DMS53 treated with DMSO at 0.1 percent for 48 hours (cell line): ENCODE measurements at regions not wholly inside any gene's neighbourhood (a gene's known extent, or its start where the extent isn't known, plus 50 kb on each side); places are given as distances from the start of the nearest gene placed in this dataset.

Experiments
- DNase-seq: peaks from one replicate; lab custom pipeline; 2025; ENCODE audit not compliant: unreplicated experiment; lab: John Stamatoyannopoulos, UW

GRCh38 chr4:71237641-71238040 lies 101.2 kb upstream of the SLC4A4 start:
- no peak for DNase-seq

GRCh38 chr4:71239365-71239764 lies 99.5 kb upstream of the SLC4A4 start:
- DNase-seq = no peak

- DNase-seq = no peak
Observed at GRCh38 chr4:71240094-71240493, 98.7 kb upstream of the SLC4A4 start.

DNA sequence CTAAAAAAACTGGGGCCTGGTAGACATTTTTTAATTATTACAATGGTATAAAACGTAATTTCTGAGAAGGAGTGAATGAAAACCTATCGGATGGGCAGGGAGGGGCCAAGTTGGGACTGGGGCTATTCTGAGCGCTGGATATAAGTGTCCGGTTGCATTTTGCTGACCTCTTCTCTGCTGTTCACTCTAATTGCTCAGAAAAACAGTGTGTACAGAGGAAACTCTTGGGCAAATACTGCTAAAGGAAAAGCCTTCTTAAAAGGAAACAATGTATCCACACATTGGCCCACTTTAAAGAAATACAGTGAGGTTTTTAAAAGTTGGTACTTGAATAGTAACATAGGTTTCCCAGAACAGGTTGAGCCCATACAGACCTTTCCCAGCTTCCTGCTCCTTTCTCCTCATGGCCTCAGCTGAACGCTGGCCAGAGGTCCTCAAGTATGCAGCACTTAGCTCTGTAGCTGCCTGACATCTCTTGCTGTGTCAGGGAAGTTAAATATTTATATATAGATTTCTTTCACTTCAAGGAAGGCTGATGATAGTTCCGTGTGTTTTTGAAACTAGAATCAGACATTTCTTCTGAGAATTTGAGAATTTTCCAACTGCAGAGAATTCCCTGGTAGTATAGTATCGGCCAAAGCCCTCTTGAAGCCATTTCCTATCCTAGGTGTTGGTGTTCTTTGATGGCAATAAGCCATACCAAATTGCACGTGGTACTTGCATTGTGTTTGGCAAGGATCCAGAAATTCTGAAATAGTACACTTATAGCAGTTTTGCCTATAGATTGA lies 97.1 kb upstream of the SLC4A4 start:
- peak; percentile 4 for DNase-seq

DNA sequence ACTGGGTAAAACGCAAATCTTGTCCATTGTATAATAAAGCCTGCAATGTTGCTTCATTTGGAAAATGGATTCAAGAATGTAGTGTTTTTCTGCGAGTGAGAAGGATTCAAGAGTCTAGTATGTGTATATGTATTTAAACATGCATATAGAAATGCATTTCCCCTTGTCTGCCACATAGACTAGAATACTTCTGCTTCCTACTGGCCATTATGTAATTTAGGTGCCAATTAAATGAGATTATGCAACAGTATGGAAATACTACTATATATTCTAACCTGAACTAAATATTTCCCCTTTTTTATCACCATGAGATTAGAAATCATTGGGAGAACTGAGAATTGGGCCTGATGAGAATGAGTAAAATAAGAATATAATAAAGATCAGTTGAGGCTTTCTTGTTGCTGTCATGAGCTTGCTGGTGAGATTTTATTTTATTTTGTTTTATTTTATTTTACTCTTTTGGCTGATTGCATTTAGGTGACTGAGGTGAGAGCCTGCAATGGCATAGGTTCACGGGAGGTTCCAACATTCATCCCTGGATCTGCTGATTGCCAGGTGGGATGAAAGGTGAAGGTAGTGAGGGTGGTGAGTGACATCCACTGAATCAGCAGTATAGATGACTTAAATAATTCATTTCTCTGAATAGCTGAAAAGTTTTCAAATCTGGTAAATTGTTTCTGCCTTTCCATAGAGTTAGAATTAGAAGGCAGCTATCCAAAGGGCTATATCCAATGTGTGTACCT lies 95.6 kb upstream of the SLC4A4 start:
- DNase-seq = no peak

DNA sequence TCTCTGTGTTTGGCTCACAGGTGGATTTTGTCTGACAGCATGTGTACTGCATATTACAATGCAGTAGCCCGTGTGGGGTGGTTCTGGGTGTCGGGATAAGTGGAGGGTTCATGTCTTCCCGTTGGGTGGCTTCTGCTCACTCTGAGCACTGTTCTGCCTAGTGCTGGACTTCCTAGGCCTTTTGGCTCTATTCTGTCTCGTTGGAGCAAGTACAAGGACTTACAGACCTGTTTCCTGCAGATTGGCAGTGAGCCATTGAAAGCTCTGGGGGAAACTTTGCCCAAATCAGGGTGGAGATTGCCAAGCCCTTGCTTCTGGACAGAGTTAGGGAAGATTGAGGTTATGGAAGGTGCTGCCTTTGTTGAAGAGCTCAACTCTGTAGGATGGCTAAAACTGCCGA lies 91.1 kb upstream of the SLC4A4 start:
- DNase-seq = no peak

GRCh38 chr4:71251261-71251660 lies 87.6 kb upstream of the SLC4A4 start:
- no peak for DNase-seq

DNA sequence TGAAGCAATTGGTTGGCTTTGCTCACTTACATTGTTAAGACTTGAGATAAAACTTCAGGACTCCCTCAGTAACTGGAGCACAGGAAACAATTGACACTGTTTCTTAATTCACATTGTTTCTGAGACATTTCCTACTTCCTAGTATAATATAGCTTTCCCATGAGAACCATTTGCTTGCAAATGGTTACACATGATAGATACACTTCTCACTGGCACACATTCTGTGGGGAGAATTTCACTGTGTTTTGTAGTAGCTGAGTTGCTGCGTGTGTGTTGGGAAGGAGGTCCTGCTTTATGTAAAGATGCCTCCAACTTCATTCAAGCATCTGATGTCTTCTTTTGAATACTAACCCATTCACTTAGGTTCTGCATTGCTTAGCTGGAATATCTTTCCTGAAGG lies 85.3 kb upstream of the SLC4A4 start:
- no peak for DNase-seq

- DNase-seq = no peak
Observed at GRCh38 chr4:71254451-71255012, 84.3 kb upstream of the SLC4A4 start.

DNA sequence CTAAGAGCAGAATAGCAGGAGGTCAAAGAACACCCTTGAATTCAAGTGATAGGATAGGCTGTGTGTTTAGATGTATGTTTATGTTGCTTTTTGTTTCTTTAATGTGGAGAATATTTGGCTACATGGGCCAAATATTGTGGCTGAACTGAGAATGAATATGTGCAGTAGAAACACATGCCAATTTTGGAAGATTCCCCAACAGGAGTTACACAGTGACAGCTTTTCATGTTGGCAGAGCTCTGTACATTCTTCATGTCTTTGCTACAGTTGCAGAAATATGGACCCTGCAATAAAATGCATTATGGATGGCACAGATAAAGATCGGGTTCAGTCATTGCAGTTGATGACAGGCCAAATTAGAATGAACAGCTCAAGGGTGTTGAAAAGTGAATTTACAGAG lies 82.8 kb upstream of the SLC4A4 start:
- no peak for DNase-seq

DNA sequence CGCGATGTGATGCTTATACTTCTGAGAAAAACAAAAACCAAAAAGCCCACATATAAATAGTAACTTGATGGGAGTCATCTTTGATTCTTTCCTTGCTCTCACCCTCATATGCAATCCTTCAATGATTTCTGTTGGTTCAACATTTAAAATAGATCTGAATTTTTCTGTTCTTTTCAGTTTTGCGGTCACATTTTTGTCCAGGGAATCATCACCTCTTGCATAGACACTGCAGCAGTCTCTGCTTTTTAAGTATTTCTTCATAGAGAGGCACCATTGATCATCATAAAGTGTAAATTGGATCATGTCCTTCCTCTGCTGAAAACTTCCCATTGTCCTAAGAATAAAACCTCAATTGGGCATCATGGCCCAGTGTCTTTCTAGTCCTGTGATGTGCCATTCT lies 81.1 kb upstream of the SLC4A4 start:
- no peak for DNase-seq

DNA sequence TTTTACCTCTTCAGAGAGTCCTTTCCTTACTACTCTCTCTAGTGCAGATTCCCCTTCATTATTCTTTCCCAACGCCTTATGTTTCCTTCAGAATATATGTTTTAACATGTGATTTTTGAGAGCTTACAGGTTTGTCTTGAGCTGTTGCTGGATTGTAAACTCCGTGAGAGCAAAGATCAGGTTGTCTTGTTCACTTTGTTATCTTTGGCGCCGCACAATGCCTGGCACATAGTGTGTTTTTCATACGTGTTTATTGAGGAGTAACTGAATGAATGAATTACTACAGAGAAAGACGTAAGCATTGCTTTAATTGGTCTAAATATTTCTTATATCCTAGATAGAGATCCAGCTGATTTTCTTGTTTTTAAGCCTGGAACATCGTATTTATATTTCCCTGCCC lies 80.5 kb upstream of the SLC4A4 start:
- DNase-seq = no peak

GRCh38 chr4:71259280-71259679 lies 79.5 kb upstream of the SLC4A4 start:
- DNase-seq = no peak

- no peak for DNase-seq
Observed at GRCh38 chr4:71259911-71260331, 78.9 kb upstream of the SLC4A4 start.

- no peak for DNase-seq
Observed at GRCh38 chr4:71260544-71260943, 78.3 kb upstream of the SLC4A4 start.

DNA sequence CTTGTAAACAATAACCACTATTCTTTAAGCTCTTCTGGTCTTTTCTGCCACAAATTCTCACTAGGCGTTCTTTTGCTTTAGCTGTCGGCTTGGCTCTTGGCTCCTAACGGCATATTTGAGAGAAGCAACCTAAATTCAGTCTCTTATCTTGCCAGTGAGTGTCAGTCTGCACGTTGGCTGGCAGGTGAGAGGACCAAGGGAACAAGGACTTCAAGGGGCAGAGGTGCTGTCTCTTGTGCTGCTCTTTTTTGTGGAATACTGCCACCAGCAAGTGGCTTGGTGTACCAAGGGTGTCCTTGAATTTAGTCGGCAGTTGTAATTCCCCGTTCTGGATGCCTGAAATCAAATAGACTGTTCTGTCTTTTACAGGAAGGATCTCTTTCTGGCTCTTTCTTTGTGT lies 77.8 kb upstream of the SLC4A4 start:
- no peak for DNase-seq

DNA sequence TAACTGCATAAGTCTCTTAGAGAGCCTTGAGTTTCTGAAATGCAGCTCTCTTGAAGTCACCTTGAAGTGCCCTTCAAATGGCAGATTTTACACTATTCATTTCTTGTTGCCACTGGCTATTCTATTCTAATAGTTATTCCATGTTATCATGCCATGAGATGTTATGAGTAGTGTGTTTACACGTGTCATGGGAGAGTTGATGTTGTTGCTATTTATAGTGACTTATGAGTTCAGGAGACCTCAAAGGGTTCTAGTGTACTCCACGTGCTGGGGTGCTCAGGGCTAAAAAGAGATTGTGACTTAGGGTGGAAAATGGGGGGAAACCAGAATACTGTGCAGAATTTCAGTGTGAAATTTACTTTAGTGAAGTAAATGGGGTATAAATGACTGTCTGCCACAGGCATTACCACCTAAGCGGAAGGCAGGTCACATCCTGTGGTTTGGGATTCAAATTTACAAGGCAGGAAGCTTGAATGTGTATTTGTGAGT lies 77.1 kb upstream of the SLC4A4 start:
- no peak for DNase-seq

- DNase-seq = no peak
Observed at GRCh38 chr4:71262161-71262560, 76.7 kb upstream of the SLC4A4 start.

DNA sequence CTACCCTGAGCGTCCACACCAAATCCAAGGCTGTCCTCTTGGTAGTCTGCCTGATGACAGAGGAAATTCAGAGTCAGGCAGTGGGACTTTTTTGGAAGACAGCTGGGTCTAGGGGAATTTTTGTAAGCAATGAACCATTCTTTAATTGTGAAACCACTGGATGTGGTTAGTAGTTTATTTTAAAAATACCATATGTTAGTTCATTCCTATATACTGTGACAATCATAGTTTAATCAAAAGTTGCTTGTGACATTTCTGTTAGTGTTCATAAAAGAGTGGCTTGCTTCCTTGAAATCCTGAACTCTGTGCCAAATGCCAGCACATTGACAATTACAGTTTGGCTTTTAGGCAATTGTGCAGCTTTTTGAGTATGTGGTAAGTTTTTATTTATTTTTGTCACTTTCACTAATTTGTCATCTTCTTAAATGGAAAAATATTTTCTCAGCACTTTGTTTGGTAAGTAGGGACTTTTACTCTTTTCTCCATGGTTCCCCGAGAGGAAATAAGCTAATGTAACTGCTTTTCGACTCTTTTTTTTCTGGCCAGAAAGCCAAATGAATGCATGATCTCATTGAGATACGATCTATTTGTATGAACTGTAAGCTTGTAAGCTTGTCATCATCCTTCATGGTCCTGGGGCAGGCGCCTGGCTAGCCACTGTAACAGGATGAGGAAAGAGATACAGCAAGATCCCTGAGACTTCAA lies 72.6 kb upstream of the SLC4A4 start:
- no peak for DNase-seq

DNA sequence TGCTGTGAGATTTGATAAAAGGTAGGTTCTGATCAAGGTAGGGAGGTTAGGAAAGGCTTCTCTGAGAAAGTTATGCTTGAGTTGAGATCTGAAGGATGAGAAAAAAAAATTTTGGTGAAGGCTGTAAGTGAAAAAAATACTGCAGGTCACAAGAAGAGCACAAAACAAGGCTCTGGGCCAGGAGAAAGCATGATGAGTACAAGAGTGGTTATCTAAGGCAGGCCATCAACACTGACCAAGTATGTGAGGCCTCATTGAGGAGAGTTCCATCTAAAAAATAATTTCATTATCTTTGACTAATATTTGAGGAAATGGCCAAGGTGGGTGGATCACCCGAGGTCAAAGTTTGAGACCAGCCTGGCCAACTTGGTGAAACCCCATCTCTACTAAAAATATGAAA lies 71.6 kb upstream of the SLC4A4 start:
- no peak for DNase-seq

GRCh38 chr4:71268166-71268565 lies 70.7 kb upstream of the SLC4A4 start:
- DNase-seq = no peak
